ENCODE measurements at regions not wholly inside any gene's neighbourhood (a gene's known extent, or its start where the extent isn't known, plus 50 kb on each side); places are given as distances from the start of the nearest gene placed in this dataset.

GRCh38 chr14:48751293-48751692 lies 834.9 kb downstream of the RPS29 start:
- TF ChIP-seq EZH2 (IDR thresholded peaks at IDR 0.05; ENCODE audit: low read length) (no peak), CTCF (optimal IDR thresholded peaks at IDR 0.05 in 1 of 3, IDR thresholded peaks at IDR 0.05 in 1 of 3, conservative IDR thresholded peaks at IDR 0.05 in 1 of 3; ENCODE audit: extremely low read depth in 1 of 3, insufficient read depth in 2 of 3, low read length in 3 of 3) (no peak)
